ENCODE measurements at regions not wholly inside any gene's neighbourhood (a gene's known extent, or its start where the extent isn't known, plus 50 kb on each side); places are given as distances from the start of the nearest gene placed in this dataset.

- no peak for DNase-seq (ENCODE audit: low read depth, low spot score)
- H3K27me3 Mint-ChIP-seq (ENCODE audit: low read depth), result peaks cover 2% of the 10 kb centered on the region
- H3K27ac Mint-ChIP-seq (ENCODE audit: unreplicated experiment), result no peak overlapping the region
- no peak for TF ChIP-seq CTCF (conservative IDR thresholded peaks at IDR 0.05)
- H3K9me3 Mint-ChIP-seq, result peaks cover 8% of the 10 kb centered on the region
- H3K4me1 Mint-ChIP-seq, result no peaks in the 10 kb centered on the region
- H3K4me3 Mint-ChIP-seq, result no peak overlapping the region
- H3K36me3 Mint-ChIP-seq (ENCODE audit: low read depth), result no peaks in the 10 kb centered on the region
Measured at GRCh38 chr11:103826856-103827255, 209.6 kb upstream of the DDI1 start.

GRCh38 chr11:103829596-103829995 is 206.8 kb upstream of the DDI1 start:
- no peak for DNase-seq (ENCODE audit: low read depth, low spot score)
- peaks cover 2% of the 10 kb centered on the region for H3K27me3 Mint-ChIP-seq (ENCODE audit: low read depth)
- no peak overlapping the region for H3K4me3 Mint-ChIP-seq
- peaks cover 11% of the 10 kb centered on the region for H3K9me3 Mint-ChIP-seq
- TF ChIP-seq CTCF (conservative IDR thresholded peaks at IDR 0.05), result no peak
- no peaks in the 10 kb centered on the region for H3K4me1 Mint-ChIP-seq
- H3K27ac Mint-ChIP-seq (ENCODE audit: unreplicated experiment), result no peak overlapping the region
- H3K36me3 Mint-ChIP-seq (ENCODE audit: low read depth), result no peaks in the 10 kb centered on the region

GRCh38 chr11:103830205-103830604 is 206.2 kb upstream of the DDI1 start:
- no peak overlapping the region for H3K27ac Mint-ChIP-seq (ENCODE audit: unreplicated experiment)
- H3K36me3 Mint-ChIP-seq (ENCODE audit: low read depth), result no peaks in the 10 kb centered on the region
- H3K4me1 Mint-ChIP-seq, result no peaks in the 10 kb centered on the region
- H3K9me3 Mint-ChIP-seq, result peaks cover 11% of the 10 kb centered on the region
- no peak overlapping the region for H3K4me3 Mint-ChIP-seq
- no peak for TF ChIP-seq CTCF (conservative IDR thresholded peaks at IDR 0.05)
- H3K27me3 Mint-ChIP-seq (ENCODE audit: low read depth), result peaks cover 1% of the 10 kb centered on the region
- DNase-seq (ENCODE audit: low read depth, low spot score), result no peak

- no peak for TF ChIP-seq CTCF (conservative IDR thresholded peaks at IDR 0.05)
- no peaks in the 10 kb centered on the region for H3K27me3 Mint-ChIP-seq (ENCODE audit: low read depth)
- H3K36me3 Mint-ChIP-seq (ENCODE audit: low read depth), result no peaks in the 10 kb centered on the region
- H3K4me1 Mint-ChIP-seq, result no peaks in the 10 kb centered on the region
- H3K27ac Mint-ChIP-seq (ENCODE audit: unreplicated experiment), result no peak overlapping the region
- H3K4me3 Mint-ChIP-seq, result no peak overlapping the region
- peaks cover 16% of the 10 kb centered on the region for H3K9me3 Mint-ChIP-seq
- no peak for DNase-seq (ENCODE audit: low read depth, low spot score)
Measured at GRCh38 chr11:103832762-103833161, 203.7 kb upstream of the DDI1 start.

GRCh38 chr11:103842191-103842590 is 194.2 kb upstream of the DDI1 start:
- DNase-seq (ENCODE audit: low read depth, low spot score), result no peak
- H3K4me3 Mint-ChIP-seq, result no peak overlapping the region
- H3K36me3 Mint-ChIP-seq (ENCODE audit: low read depth), result no peaks in the 10 kb centered on the region
- no peak overlapping the region for H3K27ac Mint-ChIP-seq (ENCODE audit: unreplicated experiment)
- no peaks in the 10 kb centered on the region for H3K27me3 Mint-ChIP-seq (ENCODE audit: low read depth)
- H3K9me3 Mint-ChIP-seq, result peaks cover under 1% of the 10 kb centered on the region
- no peak for TF ChIP-seq CTCF (conservative IDR thresholded peaks at IDR 0.05)
- H3K4me1 Mint-ChIP-seq, result peaks cover 6% of the 10 kb centered on the region

- TF ChIP-seq CTCF (conservative IDR thresholded peaks at IDR 0.05), result no peak
- no peak for DNase-seq (ENCODE audit: low read depth, low spot score)
- Mint-ChIP-seq H3K27me3 (ENCODE audit: low read depth) (no peaks in the 10 kb centered on the region), H3K9me3 (peaks cover 1% of the 10 kb centered on the region), H3K36me3 (ENCODE audit: low read depth) (no peaks in the 10 kb centered on the region), H3K4me1 (peaks cover 6% of the 10 kb centered on the region), H3K27ac (ENCODE audit: unreplicated experiment) (no peak overlapping the region), H3K4me3 (no peak overlapping the region)
Measured at GRCh38 chr11:103842795-103843194, 193.6 kb upstream of the DDI1 start.
